ENCODE measurements at regions not wholly inside any gene's neighbourhood (a gene's known extent, or its start where the extent isn't known, plus 50 kb on each side); places are given as distances from the start of the nearest gene placed in this dataset.
A peak's percentile ranks its signal among the peaks of the same experiment; 100 is the strongest.

DNA sequence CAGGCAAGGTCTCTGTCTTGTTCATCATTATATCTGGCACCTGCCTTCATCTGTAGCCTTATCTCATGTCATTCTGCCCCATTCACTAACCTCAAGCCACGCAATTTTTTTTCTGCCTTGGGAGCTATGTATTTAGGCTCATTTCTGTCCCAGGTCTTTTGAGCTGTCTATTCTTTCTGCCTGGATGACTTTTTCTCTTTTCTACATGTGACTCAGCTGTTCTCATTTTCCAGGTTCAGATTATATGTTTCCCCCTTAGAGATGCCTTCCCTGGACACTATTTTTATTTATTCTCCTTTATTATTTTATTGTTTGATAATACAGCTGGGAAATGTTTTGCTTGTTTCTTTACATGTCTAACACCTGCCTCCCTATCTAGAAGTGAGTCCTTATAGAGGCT is 737.4 kb upstream of the TBX3 start:
- Mint-ChIP-seq H3K36me3 (no peaks in the 10 kb centered on the region), H3K9me3 (peaks cover 9 to 12% of the 10 kb centered on the region in 2 donors), H3K27ac (no peak overlapping the region)
- ATAC-seq, result no peak
- DNase-seq (ENCODE audit: low spot score in 2 of 2), result no peak

DNA sequence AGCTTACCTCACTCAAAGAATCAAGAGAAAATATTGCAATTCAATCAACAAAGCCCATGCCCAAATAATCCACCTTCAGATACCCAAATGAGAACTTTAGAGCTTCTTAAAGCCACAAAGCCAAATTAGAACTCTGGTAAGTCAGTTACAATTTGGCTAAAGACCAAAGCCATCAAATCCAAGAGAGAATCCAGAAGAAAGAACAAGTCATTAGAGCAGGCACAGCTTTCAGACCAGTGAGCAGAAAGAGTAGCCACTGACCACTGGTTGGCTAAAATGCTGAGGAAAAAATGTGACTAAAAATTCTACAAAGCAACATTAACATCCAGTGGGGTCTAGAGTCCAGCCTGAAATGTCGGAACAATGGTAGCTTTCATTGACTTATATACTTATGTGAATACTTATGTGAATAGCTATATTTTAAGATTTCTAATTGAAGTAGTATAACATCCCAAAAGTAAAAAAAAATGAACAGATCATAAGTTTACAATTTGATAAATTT is 735.2 kb upstream of the TBX3 start:
- no peak for ATAC-seq
- no peak for DNase-seq (ENCODE audit: low spot score in 2 of 2)
- Mint-ChIP-seq H3K27ac (no peak overlapping the region), H3K36me3 (no peaks in the 10 kb centered on the region), H3K9me3 (peaks cover 10 to 15% of the 10 kb centered on the region in 2 donors)

DNA sequence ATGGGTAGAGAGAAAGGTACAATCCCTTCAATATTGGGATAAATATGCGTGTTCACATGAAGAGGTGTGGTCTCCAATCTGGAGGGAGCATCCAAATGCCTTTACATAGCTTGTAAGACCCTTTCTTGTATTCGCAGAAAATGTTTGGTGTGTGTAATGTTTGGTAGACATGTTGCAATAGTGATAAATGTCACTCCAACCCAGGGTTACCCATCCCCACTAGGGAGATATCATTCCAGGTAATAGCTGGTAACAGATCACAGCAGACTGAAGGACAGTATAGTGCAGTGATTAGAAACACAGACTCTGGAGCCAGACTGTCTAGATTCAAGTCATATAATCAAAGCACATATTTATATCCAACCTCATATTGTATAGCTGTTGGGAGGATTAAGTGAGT is 733.6 kb upstream of the TBX3 start:
- no peaks in the 10 kb centered on the region for H3K36me3 Mint-ChIP-seq
- DNase-seq (ENCODE audit: low spot score in 2 of 2), result no peak
- no peak overlapping the region for H3K27ac Mint-ChIP-seq
- no peak for ATAC-seq
- H3K9me3 Mint-ChIP-seq, result peaks cover 14 to 18% of the 10 kb centered on the region in 2 donors

DNA sequence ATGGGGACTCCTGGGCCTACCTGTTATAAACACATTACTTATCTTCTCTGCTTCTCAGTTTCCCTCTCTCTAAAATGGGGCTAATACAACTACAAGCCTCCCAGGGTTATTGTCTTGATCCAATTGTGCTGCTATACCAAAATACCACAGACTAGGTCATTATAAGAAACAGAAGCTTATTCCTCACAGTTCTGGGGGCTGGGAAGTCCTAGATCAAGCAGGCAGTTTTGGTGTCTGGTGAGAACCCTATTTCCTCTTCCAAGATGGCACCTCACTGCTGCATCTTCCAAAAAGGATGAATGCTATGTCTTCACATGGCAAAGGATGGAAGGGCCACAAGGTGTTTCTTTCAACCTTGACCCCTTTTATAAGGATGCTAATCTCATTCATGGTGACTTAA is 732.9 kb upstream of the TBX3 start:
- ATAC-seq, result no peak
- peaks cover 14 to 18% of the 10 kb centered on the region in 2 donors for H3K9me3 Mint-ChIP-seq
- no peak overlapping the region for H3K27ac Mint-ChIP-seq
- no peaks in the 10 kb centered on the region for H3K36me3 Mint-ChIP-seq
- DNase-seq (ENCODE audit: low spot score in 2 of 2), result no peak

DNA sequence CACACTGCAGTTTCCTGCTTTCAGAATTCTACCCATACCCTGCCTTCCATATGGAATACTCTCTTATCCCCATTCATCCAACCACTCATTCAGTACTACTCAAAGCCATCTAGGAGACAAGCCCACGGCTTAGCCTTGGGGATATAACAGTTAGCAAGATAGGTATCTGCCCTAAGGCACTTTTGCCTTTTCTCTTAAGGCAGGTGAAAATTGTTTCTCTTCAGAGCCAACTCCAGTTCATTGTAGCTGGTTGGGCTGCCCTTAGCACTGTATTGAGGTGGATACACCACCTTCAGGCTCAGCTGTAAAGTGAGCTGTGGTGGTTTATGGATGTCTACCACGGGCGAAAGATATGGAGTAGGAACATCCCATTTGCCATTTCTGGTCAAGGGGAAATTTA is 729.7 kb upstream of the TBX3 start:
- no peaks in the 10 kb centered on the region for H3K36me3 Mint-ChIP-seq
- ATAC-seq (no peak), DNase-seq (ENCODE audit: low spot score in 2 of 2) (no peak)
- H3K27ac Mint-ChIP-seq, result no peak overlapping the region
- H3K9me3 Mint-ChIP-seq, result peaks cover 22 to 23% of the 10 kb centered on the region in 2 donors

DNA sequence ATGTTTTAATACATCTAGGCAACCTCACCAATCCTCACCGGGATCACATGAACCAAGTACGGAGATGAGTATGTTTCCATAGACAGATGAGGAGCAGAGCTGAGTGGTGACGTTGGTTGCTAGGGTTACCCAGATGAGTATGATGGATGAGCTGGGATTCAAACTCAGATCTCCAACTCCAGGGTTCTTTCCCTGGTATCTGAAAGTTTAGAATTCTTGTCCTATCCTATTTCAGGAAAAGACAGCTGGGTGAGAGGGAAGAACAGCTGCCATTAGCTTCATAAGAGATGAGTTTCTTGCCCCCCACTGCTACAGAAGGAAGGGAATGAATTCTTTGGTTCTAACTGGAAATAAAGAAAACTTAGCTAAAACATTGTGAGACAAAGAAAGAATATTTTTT is 728.9 kb upstream of the TBX3 start:
- Mint-ChIP-seq H3K36me3 (no peaks in the 10 kb centered on the region), H3K9me3 (peaks cover 22 to 23% of the 10 kb centered on the region in 2 donors), H3K27ac (no peak overlapping the region)
- ATAC-seq, result no peak
- DNase-seq (ENCODE audit: low spot score in 2 of 2), result no peak

DNA sequence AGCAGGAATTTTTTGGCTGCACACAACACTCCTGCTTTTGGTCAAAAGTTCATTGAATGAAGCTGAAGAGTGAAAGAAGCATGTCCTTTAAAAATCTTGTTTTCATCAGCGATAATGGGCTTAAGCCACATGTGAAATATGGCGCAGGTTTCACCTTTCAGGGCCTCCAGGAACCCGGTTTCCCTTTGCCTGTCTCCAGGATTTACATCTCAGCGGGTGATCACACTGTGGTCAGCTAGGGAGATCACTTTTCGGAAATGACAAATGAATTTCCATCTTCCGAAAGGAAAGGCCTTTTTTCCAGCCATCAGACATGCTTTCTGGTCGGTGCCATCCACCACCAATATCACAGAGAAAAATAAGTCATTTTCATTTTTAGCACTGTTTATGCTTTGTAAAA is 727.1 kb upstream of the TBX3 start:
- Mint-ChIP-seq H3K36me3 (no peaks in the 10 kb centered on the region), H3K27ac (no peak overlapping the region), H3K9me3 (peaks cover 17 to 19% of the 10 kb centered on the region in 2 donors)
- ATAC-seq (no peak), DNase-seq (ENCODE audit: low spot score in 2 of 2) (no peak)

DNA sequence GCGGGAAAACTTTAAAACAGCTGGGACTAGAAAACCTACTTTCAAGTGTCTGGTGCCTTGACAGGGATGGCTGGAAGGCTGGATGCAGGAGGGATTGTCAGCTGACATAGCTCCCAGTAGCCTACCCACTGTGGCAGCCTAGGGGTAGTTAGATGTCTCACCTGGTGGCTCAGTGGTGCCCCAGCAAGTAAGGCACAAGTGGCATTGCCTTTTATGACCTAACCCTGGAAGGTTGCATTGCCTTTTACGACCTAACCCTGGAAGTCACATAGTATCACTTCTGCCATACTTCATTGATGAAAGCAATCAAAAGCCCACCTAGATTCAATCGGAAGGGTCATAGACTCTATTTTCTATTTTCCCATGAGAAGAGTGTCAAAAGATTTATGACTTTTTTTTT is 724.7 kb upstream of the TBX3 start:
- ATAC-seq (no peak), DNase-seq (ENCODE audit: low spot score in 2 of 2) (no peak)

DNA sequence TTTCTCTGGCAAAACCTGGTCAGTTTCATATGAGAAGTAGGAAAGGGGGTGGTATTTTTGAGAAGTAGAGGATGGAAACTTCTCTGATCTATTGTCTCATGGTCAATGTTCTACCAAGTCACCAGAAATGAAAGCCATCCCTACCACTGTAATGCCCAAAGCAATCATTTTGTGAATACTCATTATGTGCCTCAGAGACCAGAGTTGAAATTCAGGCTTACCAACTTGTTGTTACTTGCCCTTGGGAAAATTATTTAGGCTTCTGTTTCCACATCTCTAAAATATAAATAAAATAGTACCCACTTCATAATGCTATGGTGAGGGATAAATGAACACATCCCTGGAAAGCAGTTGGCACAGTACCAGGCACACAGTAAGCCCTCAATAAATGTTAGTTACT is 723.7 kb upstream of the TBX3 start:
- peaks cover 14 to 16% of the 10 kb centered on the region in 2 donors for H3K9me3 Mint-ChIP-seq
- no peak for DNase-seq (ENCODE audit: low spot score in 2 of 2)
- no peaks in the 10 kb centered on the region for H3K36me3 Mint-ChIP-seq
- no peak overlapping the region for H3K27ac Mint-ChIP-seq
- no peak for ATAC-seq

More for the DNA sequence above, 724.7 kb upstream of the TBX3 start:
- H3K27ac Mint-ChIP-seq, result no peak overlapping the region
- H3K9me3 Mint-ChIP-seq, result peaks cover 12 to 13% of the 10 kb centered on the region in 2 donors
- H3K36me3 Mint-ChIP-seq, result no peaks in the 10 kb centered on the region

DNA sequence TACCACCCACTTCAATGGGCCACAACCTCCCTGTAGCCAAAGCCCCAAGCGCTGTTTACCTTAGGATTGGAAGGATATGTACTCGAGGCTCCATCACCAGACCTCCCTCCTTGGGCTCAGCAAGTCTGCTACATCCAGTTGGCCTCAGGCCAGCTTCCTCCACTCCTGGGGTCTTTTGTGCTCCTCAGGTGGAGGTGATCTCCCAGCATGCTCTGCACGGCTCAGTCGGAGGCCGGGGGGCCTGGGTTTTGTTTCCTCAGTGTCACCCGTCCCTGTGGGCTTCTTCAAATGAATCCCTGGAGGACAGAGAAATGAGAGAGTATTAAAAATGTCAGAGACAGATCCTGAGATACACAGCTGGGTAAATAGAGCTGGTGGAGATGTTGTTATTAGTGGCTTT is 723.1 kb upstream of the TBX3 start:
- DNase-seq (ENCODE audit: low spot score in 2 of 2) (no peak), ATAC-seq (no peak)
- Mint-ChIP-seq H3K27ac (no peak overlapping the region), H3K36me3 (no peaks in the 10 kb centered on the region), H3K9me3 (peaks cover 14 to 16% of the 10 kb centered on the region in 2 donors)

DNA sequence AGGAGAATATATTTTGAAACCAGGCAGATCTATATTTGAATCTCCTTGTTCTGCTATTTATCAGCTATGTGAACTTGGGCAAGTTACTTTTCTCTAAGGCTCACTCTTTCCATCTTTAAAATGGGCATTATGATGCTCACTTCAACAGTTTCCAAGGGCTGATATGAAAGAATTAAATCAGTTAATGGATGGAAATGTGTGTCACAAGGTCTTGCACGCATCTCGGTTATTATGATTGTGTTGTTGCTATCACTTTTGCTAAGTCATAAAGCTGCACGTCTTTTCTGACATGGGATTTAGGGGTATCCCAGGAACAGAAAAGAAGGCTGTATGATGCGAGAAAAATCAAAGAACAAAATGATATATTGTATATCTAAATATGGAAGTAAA is 721.5 kb upstream of the TBX3 start:
- ATAC-seq (no peak), DNase-seq (ENCODE audit: low spot score in 2 of 2) (no peak)
- peaks cover 12 to 17% of the 10 kb centered on the region in 2 donors for H3K9me3 Mint-ChIP-seq
- no peaks in the 10 kb centered on the region for H3K36me3 Mint-ChIP-seq
- H3K27ac Mint-ChIP-seq, result no peak overlapping the region

DNA sequence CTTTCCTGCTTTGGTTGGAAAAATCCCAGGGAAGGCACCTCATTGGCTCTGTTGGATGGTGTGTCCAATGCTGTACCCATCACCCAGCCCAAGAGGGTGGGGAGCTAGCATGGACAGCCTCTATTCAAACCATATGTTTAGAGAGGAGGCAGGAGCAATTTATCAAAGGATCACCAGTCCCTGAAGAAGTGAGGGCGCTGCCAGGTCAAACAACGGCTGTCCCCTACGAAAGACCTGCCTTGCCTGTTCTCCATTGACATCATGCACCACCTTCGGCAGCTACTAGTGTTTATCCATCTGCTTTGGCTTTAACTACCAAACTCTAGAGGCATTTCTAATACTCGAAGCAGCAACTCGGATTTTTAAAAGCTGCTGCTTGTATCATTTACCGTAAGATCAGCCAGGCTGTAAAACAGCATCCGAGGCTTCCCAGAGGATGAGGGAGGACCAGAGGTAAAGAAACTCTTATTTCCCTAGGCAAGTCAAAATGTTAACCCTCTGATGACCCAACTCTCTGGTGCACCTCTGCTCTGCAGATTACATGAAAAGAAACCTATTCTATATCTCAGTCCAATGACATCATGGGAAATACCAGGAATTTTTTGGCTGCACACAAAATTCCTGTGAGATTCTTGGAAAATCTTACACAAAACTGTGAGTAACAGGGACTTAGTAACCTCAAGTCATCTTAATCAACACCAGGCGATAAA is 720.9 kb upstream of the TBX3 start:
- DNase-seq (ENCODE audit: low spot score in 2 of 2), result no peak
- peaks cover 10 to 15% of the 10 kb centered on the region in 2 donors for H3K9me3 Mint-ChIP-seq
- ATAC-seq, result no peak
- no peaks in the 10 kb centered on the region for H3K36me3 Mint-ChIP-seq
- no peak overlapping the region for H3K27ac Mint-ChIP-seq

DNA sequence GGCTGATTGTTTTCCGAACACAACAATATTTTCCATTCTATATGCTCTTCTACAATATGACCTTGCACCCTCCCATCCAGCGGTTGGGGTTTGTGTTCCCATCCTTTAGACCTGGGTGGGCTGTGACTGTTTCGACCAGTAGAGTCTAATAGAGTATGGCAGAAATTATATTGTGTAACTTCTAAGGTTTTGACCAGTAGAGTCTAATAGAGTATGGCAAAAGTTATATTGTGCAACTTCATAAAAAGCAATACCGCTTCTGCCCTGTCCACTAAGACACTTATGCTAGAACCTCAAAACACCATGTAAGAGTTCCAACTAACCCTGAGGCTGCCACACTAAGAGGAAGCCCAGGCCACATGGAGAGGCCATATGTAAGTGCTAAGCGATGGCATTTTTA is 719.7 kb upstream of the TBX3 start:
- no peak for ATAC-seq
- Mint-ChIP-seq H3K9me3 (peaks cover 13 to 19% of the 10 kb centered on the region in 2 donors), H3K36me3 (no peaks in the 10 kb centered on the region), H3K27ac (no peak overlapping the region)
- no peak for DNase-seq (ENCODE audit: low spot score in 2 of 2)

DNA sequence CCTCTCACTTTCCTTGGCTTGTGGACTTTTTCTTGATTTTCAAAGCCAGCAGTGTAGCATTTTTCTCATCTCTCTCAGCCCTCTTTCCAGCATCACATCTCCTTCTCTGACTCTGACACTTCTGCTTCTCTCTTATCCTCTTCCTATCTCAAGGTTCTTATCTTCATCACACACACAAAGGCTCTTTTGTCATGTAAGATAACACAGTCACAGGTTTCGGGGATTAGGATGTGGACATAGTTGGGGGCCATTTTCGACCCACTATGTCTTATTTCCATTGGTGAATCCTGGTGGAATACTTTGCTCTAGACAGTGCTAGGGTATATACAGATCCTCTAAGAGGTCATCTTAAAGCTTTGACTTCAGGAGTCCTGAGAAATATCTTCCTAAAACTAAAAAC is 719.3 kb upstream of the TBX3 start:
- no peak for ATAC-seq
- Mint-ChIP-seq H3K36me3 (peaks cover 0 to 4% of the 10 kb centered on the region in 2 donors), H3K9me3 (peaks cover 13 to 19% of the 10 kb centered on the region in 2 donors), H3K27ac (peak overlapping the region in 1 of 2 donors; percentile 11)
- DNase-seq (ENCODE audit: low spot score in 2 of 2), result no peak

DNA sequence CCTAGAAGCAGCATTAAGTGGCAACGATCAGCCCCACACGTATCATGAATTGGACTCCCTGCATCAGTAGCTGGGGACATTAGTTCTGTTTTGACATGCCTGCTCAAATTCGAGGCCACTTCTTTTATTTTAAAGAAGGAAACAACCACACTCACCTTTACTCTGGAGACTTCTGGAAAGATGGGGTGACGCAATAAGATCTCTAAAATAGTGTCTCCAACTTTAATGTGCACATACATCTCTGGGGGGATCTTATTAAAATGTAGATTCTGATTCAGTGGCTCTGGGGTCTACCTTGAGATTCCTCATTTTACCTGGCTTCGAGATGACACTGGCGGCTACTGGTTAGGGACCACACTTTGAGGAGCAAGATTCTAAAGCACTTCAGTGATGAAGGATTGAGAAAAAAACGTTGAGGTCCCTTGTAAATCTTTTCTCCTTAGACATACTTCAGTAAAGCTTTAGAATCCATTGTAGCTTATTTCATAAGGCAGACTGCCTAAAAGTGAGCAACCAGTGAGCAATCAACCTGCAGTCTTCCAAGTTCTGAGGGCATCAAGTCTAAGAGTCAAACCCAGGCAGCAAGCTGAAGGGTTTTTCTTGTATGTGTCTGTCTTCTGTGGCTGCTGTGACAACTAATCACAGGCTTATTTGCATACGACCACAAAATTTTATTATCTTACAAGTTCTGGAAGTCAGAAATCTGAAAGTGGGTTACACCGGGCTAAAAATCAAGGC is 718.6 kb upstream of the TBX3 start:
- no peak for DNase-seq (ENCODE audit: low spot score in 2 of 2)
- peaks cover 13 to 22% of the 10 kb centered on the region in 2 donors for H3K9me3 Mint-ChIP-seq
- no peak overlapping the region for H3K27ac Mint-ChIP-seq
- ATAC-seq, result no peak
- peaks cover 0 to 5% of the 10 kb centered on the region in 2 donors for H3K36me3 Mint-ChIP-seq

DNA sequence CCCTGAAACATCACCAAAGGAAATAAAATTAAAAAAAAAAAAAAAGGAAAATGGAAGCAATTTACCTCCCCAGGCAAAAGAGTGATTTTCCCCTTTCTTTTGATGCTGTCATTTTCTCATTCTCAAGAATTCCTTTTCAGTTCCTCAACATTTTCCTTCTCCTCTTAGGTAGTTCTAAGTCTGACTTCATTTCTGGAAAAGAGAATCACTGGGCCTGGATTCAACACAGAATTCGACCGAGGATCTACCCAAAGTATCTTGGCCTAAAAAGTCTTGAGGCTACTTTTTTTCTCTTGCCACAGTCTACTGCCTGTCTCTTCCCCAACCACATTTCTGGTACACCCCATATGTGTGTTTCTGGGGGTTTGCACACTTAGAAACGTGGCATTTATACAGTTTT is 717.8 kb upstream of the TBX3 start:
- H3K27ac Mint-ChIP-seq, result no peak overlapping the region
- DNase-seq (ENCODE audit: low spot score in 2 of 2) (no peak), ATAC-seq (no peak)
- H3K9me3 Mint-ChIP-seq, result peaks cover 17 to 27% of the 10 kb centered on the region in 2 donors
- peaks cover 0 to 5% of the 10 kb centered on the region in 2 donors for H3K36me3 Mint-ChIP-seq

DNA sequence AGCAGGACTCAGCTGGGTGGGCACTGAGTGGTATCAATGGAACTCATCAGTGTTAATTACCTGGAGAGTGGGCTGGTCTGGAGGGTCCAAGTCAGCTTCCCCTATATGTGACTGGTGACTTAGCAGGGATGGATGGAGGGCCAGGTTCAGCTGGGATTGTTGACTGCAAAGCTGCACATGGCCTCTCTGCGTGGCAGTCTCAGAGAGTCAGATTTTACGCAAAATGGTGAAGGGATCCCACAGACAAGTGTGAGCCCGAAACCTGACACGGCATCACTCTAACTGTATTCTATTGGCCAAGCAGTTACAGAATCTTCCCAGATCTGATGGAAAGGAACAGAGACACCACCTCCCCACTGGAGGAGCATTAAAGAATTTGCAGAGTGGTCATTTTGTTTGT is 716.0 kb upstream of the TBX3 start:
- ATAC-seq (no peak), DNase-seq (ENCODE audit: low spot score in 2 of 2) (no peak)
- H3K36me3 Mint-ChIP-seq, result peaks cover 0 to 5% of the 10 kb centered on the region in 2 donors
- H3K9me3 Mint-ChIP-seq, result peaks cover 32 to 36% of the 10 kb centered on the region in 2 donors
- H3K27ac Mint-ChIP-seq, result no peak overlapping the region

Measured in activated naive CD4-positive, alpha-beta T cell treated with anti-CD3 and anti-CD28 coated beads, Interleukin-2, amount 50 U/mL, for 72 hours (primary cell).